ENCODE measurements at regions not wholly inside any gene's neighbourhood (a gene's known extent, or its start where the extent isn't known, plus 50 kb on each side); places are given as distances from the start of the nearest gene placed in this dataset.

- TF ChIP-seq CREB1 (CRISPR knock-in tag; IDR thresholded peaks at IDR 0.05; ENCODE audit: low read depth): no peak
These were observed 864.0 kb downstream of the KCNJ2 start (continued) for GRCh38 chr17:71033336-71033735.

DNA sequence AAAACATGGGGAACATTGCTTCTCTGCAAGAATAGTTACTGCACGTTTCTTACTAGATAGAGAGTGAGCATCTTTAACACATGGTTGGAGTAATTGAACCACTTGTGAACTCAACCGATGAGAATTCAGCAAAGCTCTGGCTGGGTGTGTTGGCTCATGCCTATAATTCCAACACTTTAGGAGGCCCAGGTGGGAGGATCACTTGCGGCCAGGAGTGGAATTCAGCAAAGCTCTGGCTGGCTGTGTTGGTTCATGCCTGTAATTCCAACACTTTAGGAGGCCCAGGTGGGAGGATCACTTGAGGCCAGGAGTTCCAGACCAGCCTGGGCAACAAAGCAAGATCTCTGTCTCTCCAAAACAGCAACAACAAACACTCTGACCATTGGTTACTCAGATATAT, 865.9 kb downstream of the KCNJ2 start:
- DNase-seq (ENCODE audit: low spot score) (no peak), ATAC-seq (no peak)
- Histone ChIP-seq H3K9me2 (ENCODE audit: insufficient read depth) (no peaks in the 10 kb centered on the region), H4K20me1 (replicated peaks; ENCODE audit: insufficient read depth) (0 out of 2 replicates have a peak, but pooled peaks cover 3% of the 10 kb centered on the region), H2AFZ (no peak overlapping the region), H3K4me1 (ENCODE audit: insufficient read depth) (peaks cover 16% of the 10 kb centered on the region), H3F3A (replicated peaks; ENCODE audit: low read depth) (no peaks in the 10 kb centered on the region), H3K4me3 (no peak overlapping the region), H3K36me3 (ENCODE audit: insufficient read depth) (no peaks in the 10 kb centered on the region), H3K27ac (ENCODE audit: low read depth) (no peak overlapping the region), H3K4me2 (no peak overlapping the region), H3K79me2 (replicated peaks; ENCODE audit: insufficient read depth) (no peaks in the 10 kb centered on the region), H3K27me3 (ENCODE audit: insufficient read depth) (peaks cover 76% of the 10 kb centered on the region)
- no peak overlapping the region for H3K27ac Mint-ChIP-seq
- peaks cover 16% of the 10 kb centered on the region; the same call in 2 of the 3 replicates for H3K4me1 Mint-ChIP-seq
- H3K27me3 Mint-ChIP-seq (ENCODE audit: insufficient read depth, low read depth, poor library complexity): peaks cover 28% of the 10 kb centered on the region
- TF ChIP-seq POLR2AphosphoS5 (IDR thresholded peaks at IDR 0.05; ENCODE audit: low read depth) (no peak), ZNF331 (CRISPR knock-in tag; IDR thresholded peaks at IDR 0.05; ENCODE audit: low read depth) (no peak), STAT1 (IDR thresholded peaks at IDR 0.05; ENCODE audit: unreplicated experiment) (no peak), ETS1 (IDR thresholded peaks at IDR 0.05) (no peak), CREB1 (CRISPR knock-in tag; IDR thresholded peaks at IDR 0.05; ENCODE audit: low read depth) (no peak)
- TF ChIP-seq, protein P1, sequence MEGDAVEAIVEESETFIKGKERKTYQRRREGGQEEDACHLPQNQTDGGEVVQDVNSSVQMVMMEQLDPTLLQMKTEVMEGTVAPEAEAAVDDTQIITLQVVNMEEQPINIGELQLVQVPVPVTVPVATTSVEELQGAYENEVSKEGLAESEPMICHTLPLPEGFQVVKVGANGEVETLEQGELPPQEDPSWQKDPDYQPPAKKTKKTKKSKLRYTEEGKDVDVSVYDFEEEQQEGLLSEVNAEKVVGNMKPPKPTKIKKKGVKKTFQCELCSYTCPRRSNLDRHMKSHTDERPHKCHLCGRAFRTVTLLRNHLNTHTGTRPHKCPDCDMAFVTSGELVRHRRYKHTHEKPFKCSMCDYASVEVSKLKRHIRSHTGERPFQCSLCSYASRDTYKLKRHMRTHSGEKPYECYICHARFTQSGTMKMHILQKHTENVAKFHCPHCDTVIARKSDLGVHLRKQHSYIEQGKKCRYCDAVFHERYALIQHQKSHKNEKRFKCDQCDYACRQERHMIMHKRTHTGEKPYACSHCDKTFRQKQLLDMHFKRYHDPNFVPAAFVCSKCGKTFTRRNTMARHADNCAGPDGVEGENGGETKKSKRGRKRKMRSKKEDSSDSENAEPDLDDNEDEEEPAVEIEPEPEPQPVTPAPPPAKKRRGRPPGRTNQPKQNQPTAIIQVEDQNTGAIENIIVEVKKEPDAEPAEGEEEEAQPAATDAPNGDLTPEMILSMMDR (conservative IDR thresholded peaks at IDR 0.05; ENCODE audit: low read depth in 2 of 2): no peak
- TF ChIP-seq, protein P2, sequence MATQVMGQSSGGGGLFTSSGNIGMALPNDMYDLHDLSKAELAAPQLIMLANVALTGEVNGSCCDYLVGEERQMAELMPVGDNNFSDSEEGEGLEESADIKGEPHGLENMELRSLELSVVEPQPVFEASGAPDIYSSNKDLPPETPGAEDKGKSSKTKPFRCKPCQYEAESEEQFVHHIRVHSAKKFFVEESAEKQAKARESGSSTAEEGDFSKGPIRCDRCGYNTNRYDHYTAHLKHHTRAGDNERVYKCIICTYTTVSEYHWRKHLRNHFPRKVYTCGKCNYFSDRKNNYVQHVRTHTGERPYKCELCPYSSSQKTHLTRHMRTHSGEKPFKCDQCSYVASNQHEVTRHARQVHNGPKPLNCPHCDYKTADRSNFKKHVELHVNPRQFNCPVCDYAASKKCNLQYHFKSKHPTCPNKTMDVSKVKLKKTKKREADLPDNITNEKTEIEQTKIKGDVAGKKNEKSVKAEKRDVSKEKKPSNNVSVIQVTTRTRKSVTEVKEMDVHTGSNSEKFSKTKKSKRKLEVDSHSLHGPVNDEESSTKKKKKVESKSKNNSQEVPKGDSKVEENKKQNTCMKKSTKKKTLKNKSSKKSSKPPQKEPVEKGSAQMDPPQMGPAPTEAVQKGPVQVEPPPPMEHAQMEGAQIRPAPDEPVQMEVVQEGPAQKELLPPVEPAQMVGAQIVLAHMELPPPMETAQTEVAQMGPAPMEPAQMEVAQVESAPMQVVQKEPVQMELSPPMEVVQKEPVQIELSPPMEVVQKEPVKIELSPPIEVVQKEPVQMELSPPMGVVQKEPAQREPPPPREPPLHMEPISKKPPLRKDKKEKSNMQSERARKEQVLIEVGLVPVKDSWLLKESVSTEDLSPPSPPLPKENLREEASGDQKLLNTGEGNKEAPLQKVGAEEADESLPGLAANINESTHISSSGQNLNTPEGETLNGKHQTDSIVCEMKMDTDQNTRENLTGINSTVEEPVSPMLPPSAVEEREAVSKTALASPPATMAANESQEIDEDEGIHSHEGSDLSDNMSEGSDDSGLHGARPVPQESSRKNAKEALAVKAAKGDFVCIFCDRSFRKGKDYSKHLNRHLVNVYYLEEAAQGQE (IDR thresholded peaks at IDR 0.05; ENCODE audit: unreplicated experiment): no peak
- H3K36me3 Mint-ChIP-seq (ENCODE audit: low read depth): no peaks in the 10 kb centered on the region; the same call in 2 of the 3 replicates
- H3K4me3 Mint-ChIP-seq: no peak overlapping the region
- H3K9me3 Mint-ChIP-seq: peaks cover 11% of the 10 kb centered on the region; the same call in 2 of the 3 replicates

DNA sequence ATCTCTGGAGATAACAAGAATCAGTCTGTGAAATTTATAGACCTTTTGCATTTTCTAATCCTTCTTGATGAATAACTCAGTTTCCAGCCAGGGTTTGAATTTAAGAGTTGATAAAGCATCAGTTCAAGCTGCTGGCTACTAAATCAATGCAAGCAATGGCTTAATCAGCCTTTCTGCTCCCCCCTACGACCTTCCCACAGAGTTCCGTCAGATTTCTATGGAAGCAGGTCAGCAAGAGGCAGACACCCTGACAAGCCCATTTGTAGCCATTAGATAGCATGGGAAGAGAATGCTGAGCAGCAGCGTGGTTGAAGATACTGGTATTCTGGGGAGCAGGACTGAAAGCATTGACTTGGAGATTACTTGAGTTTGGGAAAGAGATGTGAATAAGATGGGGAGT, 868.1 kb downstream of the KCNJ2 start:
- Mint-ChIP-seq H3K27me3 (ENCODE audit: insufficient read depth, low read depth, poor library complexity) (peaks cover 10% of the 10 kb centered on the region), H3K36me3 (ENCODE audit: low read depth) (no peaks in the 10 kb centered on the region), H3K4me3 (no peak overlapping the region), H3K9me3 (no peaks in the 10 kb centered on the region), H3K4me1 (peaks cover 12% of the 10 kb centered on the region; the same call in 2 of the 3 replicates), H3K27ac (no peak overlapping the region)
- Histone ChIP-seq H3K4me3 (no peak overlapping the region), H4K20me1 (replicated peaks; ENCODE audit: insufficient read depth) (no peaks in the 10 kb centered on the region), H3K9me2 (ENCODE audit: insufficient read depth) (no peaks in the 10 kb centered on the region), H3K36me3 (ENCODE audit: insufficient read depth) (no peaks in the 10 kb centered on the region), H3K27me3 (ENCODE audit: insufficient read depth) (peaks cover 55% of the 10 kb centered on the region), H3K27ac (ENCODE audit: low read depth) (no peak overlapping the region), H3K4me2 (no peak overlapping the region), H2AFZ (no peak overlapping the region), H3F3A (replicated peaks; ENCODE audit: low read depth) (no peaks in the 10 kb centered on the region), H3K4me1 (ENCODE audit: insufficient read depth) (peaks cover 11% of the 10 kb centered on the region), H3K79me2 (replicated peaks; ENCODE audit: insufficient read depth) (no peaks in the 10 kb centered on the region)
- no peak for DNase-seq (ENCODE audit: low spot score)
- no peak for ATAC-seq
- no peak for TF ChIP-seq ZNF462 (CRISPR knock-in tag; IDR thresholded peaks at IDR 0.05)

Measured in GM23338 (cell line).